GM18861 (cell line): ENCODE measurements at regions not wholly inside any gene's neighbourhood (a gene's known extent, or its start where the extent isn't known, plus 50 kb on each side); places are given as distances from the start of the nearest gene placed in this dataset.

Experiments used
- ATAC-seq: cut with Tn5 transposase; IDR thresholded peaks from one replicate; pipeline ENCODE4 v1.9.1; 2021; ENCODE audit not compliant: unreplicated experiment

DNA sequence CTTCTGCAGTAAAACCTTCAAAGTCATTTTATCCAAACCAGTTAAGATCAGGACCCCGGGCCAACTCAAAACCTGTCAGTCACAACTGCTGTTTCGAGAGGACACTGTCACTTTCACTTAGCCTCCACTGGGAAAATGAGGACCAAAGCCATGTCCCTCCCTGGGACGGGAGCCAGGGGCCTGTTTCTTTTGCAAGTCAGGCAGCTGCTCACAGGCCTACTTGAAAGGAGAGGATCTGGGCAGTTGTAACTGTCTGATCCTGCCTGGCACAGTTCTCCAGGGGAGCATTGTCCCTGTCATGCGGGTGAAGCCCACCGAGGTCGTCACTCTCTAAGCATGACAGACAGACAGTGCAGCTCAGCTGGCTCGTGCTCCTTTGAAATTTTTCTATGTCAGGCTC is 276.2 kb downstream of the NPIPA8 start:
- ATAC-seq: no peak

DNA sequence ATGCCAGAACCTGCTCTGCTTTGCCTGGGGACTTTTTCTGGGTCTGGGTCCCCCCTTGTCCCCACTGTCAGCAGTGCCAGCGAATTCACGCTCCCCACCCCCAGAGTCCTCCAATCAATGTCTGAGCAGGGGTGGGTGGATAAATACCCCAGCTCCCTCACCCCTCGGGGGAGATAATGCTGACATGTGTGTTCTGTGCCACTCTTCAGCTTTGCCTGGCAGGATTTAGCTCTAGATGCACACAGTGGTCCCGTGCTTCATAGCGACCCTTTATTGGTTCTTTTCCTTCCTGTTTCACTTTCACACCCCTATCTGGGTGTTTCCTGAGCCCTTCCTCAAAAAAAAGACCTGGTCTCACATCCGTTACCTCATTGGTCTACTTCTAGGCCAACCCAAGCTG is 277.0 kb downstream of the NPIPA8 start:
- ATAC-seq: no peak

DNA sequence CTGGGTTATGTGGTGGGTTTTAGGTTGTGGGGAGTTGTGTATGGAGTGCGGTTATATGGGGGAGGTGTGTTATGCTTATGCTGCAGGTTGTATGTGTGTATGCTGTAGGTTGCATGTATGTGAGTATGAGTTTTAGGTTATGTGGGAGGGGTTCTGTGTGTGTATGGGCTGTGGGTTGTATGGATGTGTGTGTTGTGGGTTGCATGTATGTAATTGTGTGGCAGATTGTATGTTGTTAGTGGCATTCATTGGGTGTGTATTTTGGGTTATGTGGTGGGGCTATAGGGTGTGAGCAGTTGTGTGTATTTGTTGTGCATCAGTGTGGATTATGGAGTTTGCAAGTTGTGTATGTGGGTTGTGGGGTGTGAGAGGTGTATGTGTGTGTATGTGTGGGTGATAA is 277.4 kb downstream of the NPIPA8 start:
- ATAC-seq: no peak

DNA sequence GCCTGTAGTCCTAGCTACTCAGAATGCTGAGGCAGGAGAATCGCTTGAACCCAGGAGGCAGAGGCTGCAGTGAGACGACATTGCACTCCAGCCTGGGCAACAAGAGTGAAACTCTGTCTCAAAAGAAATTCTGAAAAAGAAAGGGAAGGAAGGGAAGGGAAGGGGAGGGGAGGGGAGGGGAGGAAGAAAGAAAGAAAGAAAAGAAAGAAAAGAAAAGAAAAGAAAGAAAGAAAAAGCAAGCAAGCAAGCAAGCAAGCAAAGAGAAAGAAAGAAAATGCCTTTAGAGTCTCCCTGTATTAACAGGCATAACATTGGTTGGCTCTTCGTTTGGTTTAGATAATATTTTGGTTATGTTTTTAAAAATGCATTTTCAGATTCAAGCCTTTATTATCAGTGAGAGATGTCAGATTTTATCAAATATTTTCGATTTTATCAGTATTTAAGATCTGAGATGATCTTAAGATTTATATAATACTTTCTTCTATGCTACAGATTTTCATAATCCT is 281.1 kb downstream of the NPIPA8 start:
- ATAC-seq: no peak

DNA sequence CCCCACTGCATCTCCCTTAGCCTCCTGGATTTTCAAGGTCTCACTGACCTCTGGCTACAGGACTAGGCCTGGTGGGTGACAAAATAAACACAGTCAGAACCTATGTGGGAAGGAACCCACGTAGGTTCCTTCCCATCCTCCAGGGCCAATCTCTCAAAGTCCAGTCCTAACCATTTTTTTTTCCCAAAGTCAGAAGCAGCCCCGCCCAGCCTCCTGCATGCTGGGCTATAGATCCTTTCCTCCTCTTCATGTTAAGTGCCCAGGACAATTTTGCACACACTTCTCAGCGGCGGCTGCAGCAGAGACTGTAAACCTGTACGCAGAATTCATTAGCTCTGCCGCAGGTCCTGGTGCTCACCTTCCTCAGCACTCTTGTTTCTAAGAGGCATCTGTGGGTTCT is 285.8 kb downstream of the NPIPA8 start:
- ATAC-seq: no peak

DNA sequence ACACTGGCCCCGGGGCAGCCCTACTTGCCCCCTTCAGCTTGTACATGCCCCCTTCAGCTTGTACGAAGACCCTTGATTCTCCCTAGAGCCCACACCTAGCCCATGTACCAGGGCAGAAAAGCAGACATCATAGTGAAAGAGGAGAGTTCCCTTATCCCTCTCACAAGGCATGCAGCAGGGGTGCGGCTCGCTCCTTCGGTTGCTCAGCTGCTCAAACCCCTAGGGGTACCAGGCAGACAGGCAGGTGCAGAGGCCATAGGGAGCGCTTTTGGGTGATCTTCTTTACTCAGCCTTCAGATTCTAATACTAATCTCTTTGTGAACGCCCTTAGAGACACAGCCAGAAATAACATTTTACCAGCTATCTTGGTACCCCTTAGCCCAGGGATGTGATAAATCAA is 286.3 kb downstream of the NPIPA8 start:
- no peak for ATAC-seq

DNA sequence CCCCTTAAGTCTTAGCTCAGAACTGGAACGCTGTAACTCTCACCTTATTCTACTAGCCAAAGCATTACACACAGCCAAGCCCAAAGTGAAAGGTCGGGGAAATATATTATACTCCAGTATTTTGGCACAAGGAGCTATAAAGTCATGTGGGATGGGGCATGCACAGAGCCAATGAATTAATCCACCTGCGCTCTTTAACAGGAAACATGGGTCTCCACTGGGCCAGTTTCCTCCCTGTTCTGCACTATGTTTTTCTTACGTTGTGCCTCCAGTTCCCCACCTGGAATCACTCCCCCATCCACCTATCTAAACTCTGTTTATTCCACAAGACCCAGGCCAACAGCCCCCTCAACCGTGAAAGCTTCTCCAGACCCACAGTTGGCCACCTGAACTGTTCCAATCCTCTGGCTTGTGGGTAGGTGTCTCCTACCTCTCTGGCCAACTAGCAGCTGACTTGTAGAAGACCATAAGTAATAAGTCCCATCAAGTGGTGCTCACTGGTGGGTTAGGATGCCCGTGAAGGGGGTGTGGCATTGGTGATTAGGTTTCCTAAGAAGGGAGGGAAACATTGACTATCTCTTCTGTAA is 286.9 kb downstream of the NPIPA8 start:
- ATAC-seq: no peak

DNA sequence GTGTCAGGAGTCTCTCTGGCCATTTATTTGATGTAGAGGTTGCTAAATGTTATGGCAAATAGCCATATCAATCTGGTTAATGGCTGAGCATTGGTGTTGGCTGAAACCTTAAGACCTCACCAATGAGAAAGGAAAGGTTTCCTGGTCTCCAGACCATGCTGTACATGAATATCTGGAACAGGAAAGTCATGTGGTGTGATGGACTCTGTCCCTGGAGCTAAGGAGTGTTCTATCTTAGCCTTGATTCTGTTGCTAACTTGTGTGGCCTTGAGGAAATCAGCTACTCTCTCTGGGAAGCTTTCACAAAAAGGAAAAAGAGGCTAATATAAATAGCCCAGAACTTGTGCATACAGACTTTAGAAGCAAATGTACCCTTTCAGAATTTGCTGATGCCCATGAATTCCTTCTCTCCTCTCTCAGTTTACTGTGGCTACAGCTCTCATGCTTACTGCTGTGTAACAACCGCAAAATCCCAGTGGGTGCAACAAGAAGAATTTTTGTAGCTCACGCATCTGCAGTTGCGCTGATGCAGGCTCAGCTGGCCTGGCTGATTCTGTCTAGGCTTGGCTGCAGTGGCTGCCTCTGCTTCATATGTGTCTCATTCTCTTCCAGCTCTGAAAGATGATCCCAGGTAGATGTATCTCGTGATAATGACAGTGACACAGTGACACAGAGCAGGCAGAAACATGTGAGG is 287.5 kb downstream of the NPIPA8 start:
- ATAC-seq: no peak

DNA sequence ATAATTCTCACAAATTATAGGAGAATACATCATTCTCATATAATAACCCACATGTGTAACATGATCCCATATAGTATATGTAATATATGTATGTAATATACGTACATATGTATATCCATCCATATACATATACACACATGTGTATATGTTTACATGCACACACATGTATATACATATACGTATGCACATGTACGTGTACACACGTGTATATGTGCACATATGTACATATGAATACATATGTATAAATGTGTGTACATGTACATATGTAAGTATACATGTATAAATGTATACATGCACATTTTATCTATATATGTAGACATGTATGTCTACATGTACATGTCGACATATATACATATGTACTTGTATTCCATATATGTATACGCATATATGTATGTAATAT is 288.8 kb downstream of the NPIPA8 start:
- no peak for ATAC-seq

DNA sequence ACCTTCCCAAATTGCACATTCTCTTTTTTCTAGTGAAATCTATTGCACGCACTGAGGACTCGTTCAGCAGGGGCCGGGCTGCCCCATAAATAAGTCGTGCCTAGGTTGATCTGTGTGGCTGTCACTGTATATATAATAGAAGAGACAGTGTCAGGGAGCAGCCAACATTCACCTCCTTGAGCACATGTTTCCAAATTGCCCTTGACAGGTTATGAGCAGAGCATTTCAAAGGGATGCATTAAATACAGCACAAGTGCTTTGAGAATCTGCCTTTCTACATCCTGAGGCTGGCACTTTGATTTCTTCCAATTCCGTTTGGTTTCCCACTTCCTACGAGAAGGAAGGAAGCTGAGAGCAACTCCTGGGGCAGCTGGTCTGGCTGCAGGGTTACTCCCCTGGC is 291.2 kb downstream of the NPIPA8 start:
- ATAC-seq: no peak

DNA sequence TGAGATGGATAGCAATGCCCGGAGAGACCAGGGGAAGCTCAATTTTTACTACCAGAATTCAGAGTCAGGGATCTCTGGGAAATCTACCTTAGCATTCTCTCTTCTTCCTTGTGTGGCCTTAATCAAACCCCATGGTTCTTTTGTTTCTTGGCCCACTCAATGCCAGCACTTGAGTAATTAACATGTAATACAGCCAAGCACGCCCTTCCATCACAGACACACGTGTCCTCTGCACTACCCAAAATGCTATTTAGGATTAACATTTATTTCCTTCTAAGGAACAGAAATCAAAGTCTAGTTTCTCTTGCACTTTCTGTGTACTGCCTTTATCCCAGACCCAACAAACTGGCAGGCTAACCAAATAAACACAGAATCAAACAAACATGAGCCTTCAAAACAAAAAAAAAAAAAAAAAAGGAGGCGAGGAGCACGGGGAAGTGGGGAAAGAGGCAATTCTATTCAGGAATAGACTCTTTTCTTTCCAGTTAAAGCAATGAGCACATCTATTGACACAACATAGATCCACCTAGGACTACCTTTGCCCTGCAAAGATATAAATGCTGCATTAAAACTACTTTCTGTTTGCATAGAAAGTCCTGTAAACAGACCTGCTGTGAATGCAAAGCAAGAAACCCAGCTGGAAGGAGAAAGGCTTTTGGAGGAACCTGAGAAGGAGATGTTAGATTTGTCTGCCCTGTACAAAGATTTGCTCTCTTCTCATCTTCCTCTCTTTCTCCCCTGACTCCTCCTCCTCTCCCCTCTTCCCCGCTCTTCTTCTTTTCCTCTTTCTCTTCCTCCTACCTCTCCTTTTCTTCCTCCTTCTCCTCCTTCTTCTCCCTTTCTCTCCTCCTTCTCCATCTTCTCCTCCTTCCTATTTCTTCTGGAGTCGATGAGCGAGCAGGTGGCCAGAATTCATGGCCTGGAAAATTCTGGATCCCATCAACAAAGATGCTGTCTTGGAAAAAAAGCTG is 294.4 kb downstream of the NPIPA8 start:
- ATAC-seq: no peak

DNA sequence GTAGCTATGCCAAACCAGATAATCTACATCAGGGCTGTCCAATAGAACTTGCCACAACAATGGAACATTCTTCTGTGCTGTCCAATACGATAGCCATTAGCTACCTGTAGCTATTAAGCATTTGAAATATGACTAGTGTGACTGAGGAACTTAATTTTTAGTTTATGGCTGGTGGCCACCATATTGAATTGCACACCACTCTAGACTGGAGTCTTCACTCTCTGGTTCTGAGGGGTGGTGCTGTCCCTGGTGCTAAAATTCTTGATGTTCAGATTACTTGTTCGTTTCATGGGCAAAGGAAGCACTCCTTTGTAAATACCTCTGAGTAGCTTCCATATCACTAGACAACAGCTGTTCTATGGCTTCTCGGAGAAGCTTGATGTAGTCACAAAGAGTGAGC is 296.6 kb downstream of the NPIPA8 start:
- no peak for ATAC-seq

DNA sequence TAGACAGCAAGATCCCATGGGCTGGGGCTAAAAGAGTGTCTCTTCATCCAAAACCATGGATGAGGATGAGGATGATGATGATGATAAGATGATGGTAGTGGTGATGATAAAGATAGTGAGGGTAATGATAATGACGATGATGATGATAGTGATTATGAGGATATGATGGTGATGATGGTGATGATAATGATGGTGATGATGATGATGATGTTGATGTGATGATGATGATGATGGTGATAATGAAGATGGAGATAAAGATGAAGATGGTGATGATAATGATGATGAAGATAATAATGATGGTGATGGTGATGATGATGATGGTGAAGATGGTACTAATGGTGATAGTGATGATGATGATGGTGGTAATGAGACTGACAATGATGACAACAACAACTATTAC is 299.5 kb downstream of the NPIPA8 start:
- no peak for ATAC-seq

DNA sequence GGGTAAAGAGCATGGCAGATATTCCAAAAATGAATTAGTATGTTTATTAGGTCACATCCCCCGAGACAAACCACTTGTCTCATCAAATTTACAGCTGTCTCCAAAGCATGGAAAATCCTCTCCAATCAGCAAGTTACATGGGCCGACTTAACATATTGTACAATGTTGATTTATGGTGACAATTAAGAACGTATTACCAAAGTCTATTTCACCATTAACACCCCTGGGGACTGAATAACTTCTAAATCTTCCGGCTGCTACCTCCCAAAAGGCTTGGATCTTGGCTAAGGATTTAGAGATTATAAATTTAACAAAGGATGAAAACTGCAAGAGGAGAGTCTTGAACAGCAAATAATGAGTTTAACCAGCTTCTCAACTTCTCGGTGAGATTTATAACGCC is 311.9 kb downstream of the NPIPA8 start:
- ATAC-seq: no peak

DNA sequence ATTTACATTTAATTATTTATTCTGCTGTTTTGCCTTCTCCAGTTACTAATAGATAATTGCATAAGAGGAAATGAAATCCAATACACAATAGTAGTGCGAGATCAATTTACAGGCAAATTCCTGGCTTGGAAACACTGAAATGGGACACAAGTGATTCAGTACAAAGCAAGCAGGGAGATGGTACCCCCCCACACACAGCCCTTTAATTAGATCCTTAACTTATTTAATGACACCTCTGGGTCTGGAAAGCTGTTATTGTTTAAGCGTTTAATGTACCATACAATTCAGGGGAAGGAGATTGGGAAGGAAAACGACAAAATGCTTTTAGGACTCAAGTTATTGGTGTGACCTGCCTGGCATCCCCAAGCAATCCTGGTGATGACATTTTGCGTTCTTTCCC is 318.2 kb downstream of the NPIPA8 start:
- no peak for ATAC-seq

DNA sequence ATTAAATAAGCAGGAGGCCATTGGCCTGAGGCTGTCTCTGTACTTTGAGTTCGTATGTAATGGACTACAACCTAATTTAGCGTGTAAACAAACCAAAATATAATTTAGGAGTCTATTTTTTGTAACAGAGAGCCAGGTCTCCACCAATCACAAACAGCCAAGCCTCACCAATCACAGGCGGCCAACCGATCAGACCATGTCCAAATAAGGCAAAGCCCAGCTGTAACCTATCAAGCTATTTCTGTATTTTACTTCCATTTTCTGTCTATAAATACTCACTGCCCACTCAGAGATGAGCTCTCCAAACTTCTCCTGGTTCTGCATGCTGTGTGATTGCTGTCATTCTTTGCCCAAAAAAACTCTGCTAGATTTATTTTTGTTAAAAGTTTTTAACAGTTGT is 322.7 kb downstream of the NPIPA8 start:
- ATAC-seq: no peak

DNA sequence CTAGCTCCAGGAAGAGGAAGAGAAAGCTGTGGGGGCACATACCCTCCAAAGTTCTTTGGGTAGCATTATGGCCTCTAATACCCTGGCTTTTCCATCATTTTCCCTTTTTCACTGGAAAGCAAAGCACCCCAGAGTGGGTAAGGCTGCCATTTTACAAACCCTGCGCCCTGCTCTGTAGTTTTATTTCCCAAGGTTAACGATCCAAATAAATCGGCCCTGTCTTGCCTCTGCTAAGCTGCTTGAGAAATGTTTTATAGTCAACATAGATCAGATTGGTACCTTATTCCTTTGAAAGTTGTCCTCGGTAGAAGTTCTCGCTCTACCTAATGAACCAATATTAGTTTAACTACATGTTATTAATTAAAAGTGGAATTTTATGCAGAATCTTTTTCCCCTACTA is 328.2 kb downstream of the NPIPA8 start:
- ATAC-seq: no peak

DNA sequence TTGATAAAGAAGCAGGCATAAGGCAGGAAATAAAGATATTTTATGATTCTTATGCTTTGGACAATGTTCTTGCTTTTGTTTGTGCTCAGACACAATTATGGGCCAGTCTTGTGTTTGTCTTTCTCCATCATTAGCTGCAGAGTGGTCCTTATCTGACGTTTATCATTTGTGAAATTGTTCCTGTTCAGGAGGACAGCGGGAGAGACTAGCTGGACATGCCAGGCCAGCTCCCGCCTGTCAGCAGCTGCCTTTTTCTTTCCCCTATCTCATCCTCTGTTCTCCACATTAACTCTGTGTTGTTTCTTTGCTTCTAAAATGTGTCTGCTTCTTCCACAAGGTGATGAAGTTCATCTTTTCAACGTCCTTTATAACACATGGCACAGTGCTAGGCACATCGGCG is 333.5 kb downstream of the NPIPA8 start:
- no peak for ATAC-seq

DNA sequence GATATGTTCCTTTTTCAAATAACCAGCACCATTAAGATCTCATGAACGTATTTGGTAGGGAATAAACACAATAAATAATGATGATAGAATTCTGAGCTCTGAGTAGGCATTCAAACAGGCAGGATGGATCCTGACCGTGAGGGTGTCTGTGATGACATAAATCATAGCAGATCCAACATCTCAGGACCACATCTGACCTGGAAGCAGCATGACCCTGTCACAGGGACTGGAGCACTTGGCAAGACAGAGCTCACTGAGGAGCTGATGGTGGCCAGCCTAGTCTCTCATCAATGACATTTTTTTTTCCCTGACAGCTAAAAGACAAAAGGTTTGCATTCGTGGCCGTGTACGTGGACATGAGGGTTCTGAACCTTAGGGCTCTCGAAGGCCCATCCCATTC is 337.5 kb downstream of the NPIPA8 start:
- ATAC-seq: no peak

DNA sequence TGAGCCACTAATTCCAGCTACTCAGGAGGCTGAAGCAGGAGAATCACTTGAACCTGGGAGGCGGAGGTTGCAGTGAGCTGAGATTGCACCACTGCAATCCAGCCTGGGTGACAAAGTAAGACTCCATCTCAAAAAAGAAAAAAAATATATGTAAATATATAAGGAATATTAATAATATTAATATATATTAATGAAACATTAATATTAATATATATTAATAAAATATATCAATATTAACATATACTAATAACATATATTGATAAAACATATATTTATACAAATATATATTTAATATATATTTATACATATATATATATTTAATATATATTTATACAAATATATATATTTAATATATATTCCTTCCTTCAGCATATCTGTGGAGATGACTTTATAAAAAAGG is 338.0 kb downstream of the NPIPA8 start:
- no peak for ATAC-seq

DNA sequence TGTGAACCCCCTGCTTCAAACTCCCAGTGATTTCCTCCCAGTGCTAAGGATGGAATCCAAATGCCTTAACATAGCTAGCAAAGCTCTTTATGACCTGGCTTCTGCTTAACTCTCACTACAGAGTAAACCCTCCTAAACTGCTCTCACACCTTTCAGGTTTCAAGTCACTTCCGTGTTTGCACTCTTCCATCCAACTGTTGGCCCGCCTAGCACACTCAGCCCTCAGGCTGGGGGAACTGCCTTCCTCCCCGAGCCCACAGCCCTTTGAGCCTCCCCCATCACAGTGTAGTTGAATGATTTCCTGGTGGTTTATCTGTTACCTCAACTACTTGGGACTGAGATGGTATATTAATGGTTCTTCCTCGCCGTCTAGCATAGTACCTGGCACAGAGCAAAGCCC is 342.5 kb downstream of the NPIPA8 start:
- no peak for ATAC-seq

DNA sequence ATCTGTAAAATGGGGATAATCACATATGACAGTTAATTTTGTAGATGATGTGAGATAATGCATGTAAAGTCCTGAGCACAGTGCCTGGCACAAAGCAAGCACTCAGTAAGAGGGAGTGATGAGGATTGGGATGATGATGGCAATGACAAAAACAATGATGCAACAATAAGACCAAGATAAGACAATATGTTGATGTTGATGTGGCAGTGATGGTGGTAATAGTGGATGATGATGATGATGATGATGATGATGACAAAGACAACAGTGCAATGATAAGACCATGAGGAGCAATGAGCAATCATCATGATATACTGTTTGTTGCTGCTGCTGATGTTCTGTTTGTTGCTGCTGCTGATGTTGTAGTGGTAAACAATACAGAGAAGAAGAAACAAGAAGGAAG is 344.1 kb downstream of the NPIPA8 start:
- ATAC-seq: no peak
